ELR (cell line): ENCODE measurements at regions not wholly inside any gene's neighbourhood (a gene's known extent, or its start where the extent isn't known, plus 50 kb on each side); places are given as distances from the start of the nearest gene placed in this dataset.

Experiments used
- DNase-seq: peaks from one replicate; pipeline ENCODE4 v3.0.0-alpha.2; 2015; ENCODE audit warnings: low read depth

GRCh38 chr13:24081387-24081786 lies 79.1 kb upstream of the SPATA13 start:
- no peak for DNase-seq

DNA sequence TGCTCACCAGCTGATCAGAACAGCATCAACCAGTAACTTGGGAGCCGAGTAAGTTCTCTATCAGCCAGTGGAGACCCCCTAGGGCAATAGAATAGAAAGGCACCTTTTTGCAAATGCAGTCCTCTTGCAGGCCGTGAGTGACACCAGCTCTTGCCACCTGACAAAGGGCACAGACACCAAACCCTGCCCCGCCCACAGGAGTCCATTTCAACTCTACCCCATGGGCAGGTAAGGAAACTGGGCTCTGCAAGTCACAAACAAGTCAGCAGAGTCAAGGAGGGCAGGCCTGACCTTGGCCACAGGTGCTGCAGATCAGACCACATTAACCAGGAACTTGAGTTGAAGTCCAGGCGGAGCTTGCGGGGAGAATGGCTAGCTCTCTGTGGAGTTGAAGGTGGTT lies 77.4 kb upstream of the SPATA13 start:
- no peak for DNase-seq

GRCh38 chr13:24083722-24084421 lies 76.6 kb upstream of the SPATA13 start:
- DNase-seq, result no peak

DNA sequence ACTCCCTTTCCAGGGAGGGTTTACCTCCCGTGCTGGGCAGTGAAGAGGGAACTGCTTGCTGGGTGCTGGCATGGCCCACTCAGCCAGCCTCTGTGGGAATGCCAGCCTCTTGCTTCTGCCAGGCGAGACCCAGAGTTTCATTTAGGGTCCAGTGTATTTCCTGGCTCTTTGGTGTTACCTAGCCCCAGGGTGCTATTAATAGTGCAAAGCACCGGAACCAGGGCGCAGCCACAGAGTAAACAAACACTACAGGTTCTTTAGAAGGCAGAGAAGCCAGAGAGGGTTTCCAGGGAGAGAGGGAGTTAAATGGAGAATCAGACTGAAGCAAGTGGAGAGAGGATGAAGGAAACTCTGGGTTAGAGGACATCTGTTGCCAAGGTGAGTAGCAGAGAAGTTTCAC lies 74.9 kb upstream of the SPATA13 start:
- no peak for DNase-seq

DNA sequence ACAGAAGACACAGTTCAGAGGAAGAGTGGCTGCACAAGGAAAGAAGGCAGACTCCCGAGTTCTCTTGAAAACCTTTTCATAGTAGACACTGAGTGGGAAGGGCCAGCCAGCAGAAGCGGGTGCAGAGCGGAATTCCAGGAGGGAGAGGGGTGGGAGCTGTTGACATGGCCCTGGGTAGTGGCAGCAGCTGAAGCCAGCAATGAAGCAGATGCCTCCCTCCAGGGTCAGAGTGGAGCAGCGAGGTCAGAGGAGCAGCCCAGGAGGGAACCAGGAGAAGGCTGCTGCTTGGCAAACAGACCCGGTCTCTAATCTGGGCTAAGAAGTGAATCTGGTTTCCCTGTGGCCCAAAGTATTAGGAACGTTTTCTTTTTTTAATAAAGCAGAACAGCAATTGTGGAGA lies 73.9 kb upstream of the SPATA13 start:
- DNase-seq, result no peak

- no peak for DNase-seq
Observed at GRCh38 chr13:24087605-24088225, 72.8 kb upstream of the SPATA13 start.

DNA sequence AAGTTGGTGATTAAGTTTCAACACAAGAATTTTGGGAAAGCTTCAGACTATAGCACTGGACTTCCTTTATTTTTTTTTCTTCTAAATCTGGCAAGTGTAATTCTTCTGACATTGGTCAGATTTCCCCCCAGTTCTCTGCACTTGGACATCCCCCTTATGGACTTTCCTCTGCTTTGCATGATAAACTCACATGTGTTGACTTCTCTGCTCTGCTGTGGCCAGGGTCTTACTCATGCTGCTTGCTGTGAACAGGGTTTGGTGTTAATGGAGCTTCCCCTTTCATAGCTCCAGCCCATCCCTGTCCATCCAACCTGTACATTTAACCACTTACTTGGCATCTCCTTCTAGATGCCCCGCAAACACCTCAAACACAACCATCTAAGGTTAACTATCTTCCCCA lies 70.5 kb upstream of the SPATA13 start:
- no peak for DNase-seq

DNA sequence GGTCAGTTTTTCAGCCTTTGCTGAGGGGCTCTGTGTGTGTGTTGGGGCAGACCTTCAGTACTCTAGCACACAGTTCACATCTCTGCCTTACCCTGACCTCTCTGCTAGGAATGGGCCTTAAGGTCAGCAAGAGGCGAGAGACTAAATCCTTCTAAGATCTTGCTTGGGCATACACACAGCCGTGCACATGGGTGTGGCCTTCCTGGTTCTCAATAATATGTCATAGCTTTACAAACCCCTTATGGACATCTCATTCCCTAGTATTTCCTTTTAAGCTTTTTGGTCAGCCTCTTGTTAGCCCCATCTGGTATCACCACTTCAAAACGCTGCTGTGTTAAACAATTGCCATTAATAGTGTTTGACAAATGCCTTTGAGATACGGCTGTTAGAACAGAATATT lies 69.4 kb upstream of the SPATA13 start:
- DNase-seq, result no peak

DNA sequence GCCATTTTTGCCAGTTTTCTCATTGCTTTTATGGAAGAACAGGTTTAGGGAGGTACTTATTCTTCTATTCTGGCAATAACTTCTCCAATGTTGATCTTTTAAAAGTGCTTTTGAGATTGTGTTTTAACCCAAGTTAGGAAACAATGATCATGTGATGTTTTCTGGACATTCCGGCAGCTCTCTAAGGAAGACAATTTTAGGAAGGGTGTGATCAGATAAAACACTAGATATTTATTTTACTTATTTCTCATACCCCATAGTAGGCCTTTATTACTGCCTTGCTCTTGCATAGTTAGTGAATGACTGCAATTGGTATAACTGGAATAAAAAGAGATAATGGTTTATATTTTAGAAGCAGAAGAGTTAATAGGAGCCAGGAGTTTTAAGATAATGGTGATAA lies 68.4 kb upstream of the SPATA13 start:
- no peak for DNase-seq

- no peak for DNase-seq
Observed at GRCh38 chr13:24093047-24093446, 67.5 kb upstream of the SPATA13 start.

GRCh38 chr13:24096659-24097058 lies 63.9 kb upstream of the SPATA13 start:
- no peak for DNase-seq

DNA sequence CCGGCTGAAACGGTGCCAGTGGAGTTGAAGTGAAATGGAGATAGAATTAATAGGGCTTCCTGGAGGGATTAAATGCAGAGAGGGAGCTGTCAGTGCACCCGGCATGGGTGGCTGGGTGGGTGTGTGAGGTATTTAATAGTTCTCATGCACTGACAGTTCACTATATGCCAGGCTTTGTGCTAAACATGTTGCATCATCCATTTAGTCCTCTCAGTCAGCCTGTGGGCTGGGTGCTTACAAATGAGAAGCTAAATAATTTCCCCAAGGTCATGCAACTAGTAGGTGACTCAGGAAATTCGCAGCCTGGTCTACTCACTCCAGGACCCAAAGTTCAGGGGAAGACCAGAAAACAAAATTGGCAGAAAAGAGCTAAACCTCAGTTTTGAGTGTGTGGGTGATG lies 63.5 kb upstream of the SPATA13 start:
- DNase-seq, result peak; percentile 62

DNA sequence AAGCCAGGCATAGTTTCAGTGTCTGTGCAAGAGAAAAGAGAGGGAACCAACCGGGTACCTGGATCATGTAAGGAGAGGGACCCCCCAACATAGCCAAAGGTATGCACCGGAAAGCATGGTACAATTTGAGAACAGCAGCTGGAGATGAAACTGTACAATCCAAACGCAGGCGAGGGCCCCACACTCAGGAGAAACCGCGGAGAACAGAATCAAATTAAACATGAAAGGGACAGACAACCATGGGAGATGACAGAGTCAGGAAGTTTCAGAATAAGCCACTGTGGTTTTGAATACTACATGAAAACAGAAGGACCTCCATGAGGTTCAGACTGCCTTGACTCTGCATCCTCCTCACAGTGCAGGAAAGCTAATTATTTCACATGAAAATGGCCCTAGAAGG lies 62.9 kb upstream of the SPATA13 start:
- no peak for DNase-seq

- DNase-seq, result no peak
Observed at GRCh38 chr13:24099490-24099889, 61.0 kb upstream of the SPATA13 start.

- DNase-seq, result no peak
Observed at GRCh38 chr13:24100188-24100587, 60.3 kb upstream of the SPATA13 start.

DNA sequence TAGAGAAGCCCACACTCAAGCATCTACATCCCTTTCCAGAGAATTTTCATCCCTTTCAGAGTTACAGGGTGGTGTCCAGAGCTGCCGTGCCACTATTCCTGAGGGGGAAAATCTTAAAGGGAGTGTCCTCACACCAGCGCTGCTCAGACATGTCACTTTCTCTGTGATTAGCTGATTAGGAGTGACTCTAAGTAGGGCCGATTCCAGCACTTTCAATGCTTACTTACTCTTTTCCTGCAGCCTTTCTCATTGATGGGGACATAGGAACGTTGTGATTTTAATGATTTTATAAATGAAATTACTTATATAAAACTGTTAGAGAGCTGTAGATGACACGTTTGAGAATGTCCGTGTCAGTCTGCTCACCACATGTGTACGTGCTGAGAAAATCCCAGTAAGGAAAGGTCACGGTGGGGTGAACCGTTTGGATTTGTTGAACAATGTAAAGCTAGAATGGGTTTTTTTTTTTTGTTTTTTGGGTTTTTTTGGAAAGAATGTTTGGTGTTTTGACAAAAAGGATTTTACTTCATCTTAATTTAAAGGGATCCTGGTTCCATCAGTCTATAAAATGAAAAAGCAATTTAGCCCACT lies 56.6 kb upstream of the SPATA13 start:
- no peak for DNase-seq

- no peak for DNase-seq
Observed at GRCh38 chr13:24104723-24105122, 55.8 kb upstream of the SPATA13 start.

DNA sequence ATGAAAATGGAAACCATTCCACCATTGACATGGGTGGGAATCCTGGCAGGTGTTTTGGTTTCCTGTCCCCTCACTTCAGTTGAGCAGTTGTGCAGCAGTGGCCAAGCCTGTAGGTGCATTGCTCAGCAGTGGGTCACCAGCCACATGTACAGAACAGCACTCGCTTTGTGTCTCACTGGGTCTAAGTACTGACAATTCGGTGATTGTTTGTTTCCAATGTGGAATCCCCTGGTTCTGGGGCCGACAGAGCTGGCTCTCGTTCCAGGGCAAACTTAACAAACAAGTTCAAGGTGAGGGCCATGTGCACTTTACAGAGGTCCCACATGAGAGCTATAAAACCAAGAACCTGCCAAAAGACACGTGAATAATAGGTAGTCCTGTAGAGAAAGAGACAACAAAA lies 54.1 kb upstream of the SPATA13 start:
- no peak for DNase-seq

GRCh38 chr13:24107955-24108614 lies 52.4 kb upstream of the SPATA13 start:
- peak; percentile 6 for DNase-seq

- DNase-seq, result no peak
Observed at GRCh38 chr13:24108615-24108965, 51.9 kb upstream of the SPATA13 start.

- DNase-seq, result no peak
Observed at GRCh38 chr13:24110011-24110410, 50.5 kb upstream of the SPATA13 start.
